ENCODE measurements at regions not wholly inside any gene's neighbourhood (a gene's known extent, or its start where the extent isn't known, plus 50 kb on each side); places are given as distances from the start of the nearest gene placed in this dataset.

- in situ Hi-C loops (cut with HindIII; ENCODE audit: low sequenced_read_pairs): no loop called here
- DNase-seq (ENCODE audit: low read depth, low spot score): no peak
- TF ChIP-seq CTCF (IDR thresholded peaks at IDR 0.05; ENCODE audit: low read depth, low read length): no peak
- no peak overlapping the region for H3K4me3 ChIP-seq (ENCODE audit: low read depth, low read length)
These were observed 294.3 kb upstream of the RTL1 start for GRCh38 chr14:101197595-101198397.

- DNase-seq (ENCODE audit: low read depth, low spot score): no peak
- no peak overlapping the region for H3K4me3 ChIP-seq (ENCODE audit: low read depth, low read length)
- TF ChIP-seq CTCF (IDR thresholded peaks at IDR 0.05; ENCODE audit: low read depth, low read length): no peak
- in situ Hi-C loops (cut with HindIII; ENCODE audit: low sequenced_read_pairs): no loop called here
These were observed 295.0 kb upstream of the RTL1 start for GRCh38 chr14:101198398-101199027.

GRCh38 chr14:101199028-101199770 lies 295.7 kb upstream of the RTL1 start:
- TF ChIP-seq CTCF (IDR thresholded peaks at IDR 0.05; ENCODE audit: low read depth, low read length): no peak
- no peak overlapping the region for H3K4me3 ChIP-seq (ENCODE audit: low read depth, low read length)
- DNase-seq (ENCODE audit: low read depth, low spot score): no peak
- in situ Hi-C loops (cut with HindIII; ENCODE audit: low sequenced_read_pairs): no loop called here

GRCh38 chr14:101200008-101200649 lies 296.6 kb upstream of the RTL1 start:
- in situ Hi-C loops (cut with HindIII; ENCODE audit: low sequenced_read_pairs): no loop called here
- no peak overlapping the region for H3K4me3 ChIP-seq (ENCODE audit: low read depth, low read length)
- TF ChIP-seq CTCF (IDR thresholded peaks at IDR 0.05; ENCODE audit: low read depth, low read length): no peak
- DNase-seq (ENCODE audit: low read depth, low spot score): no peak

GRCh38 chr14:101200650-101201516 lies 297.4 kb upstream of the RTL1 start:
- DNase-seq (ENCODE audit: low read depth, low spot score): no peak
- TF ChIP-seq CTCF (IDR thresholded peaks at IDR 0.05; ENCODE audit: low read depth, low read length): no peak
- in situ Hi-C loops (cut with HindIII; ENCODE audit: low sequenced_read_pairs): no loop called here
- H3K4me3 ChIP-seq (ENCODE audit: low read depth, low read length): no peak overlapping the region

Data from astrocyte of the spinal cord (primary cell).